Mesothelial cell of epicardium (in vitro differentiated cells): ENCODE measurements at regions not wholly inside any gene's neighbourhood (a gene's known extent, or its start where the extent isn't known, plus 50 kb on each side); places are given as distances from the start of the nearest gene placed in this dataset.

Experiments
- DNase-seq, 2 experiments: peaks; one replicate each; pipeline ENCODE4 v3.0.0; 2021; ENCODE audit warnings: low spot score in 2 of 2; ENCODE audit not compliant: unreplicated experiment in 2 of 2
- H3K27ac Mint-ChIP-seq: 2 replicates; pipeline ENCODE4 v1.8.0; 2021; ENCODE audit warnings: mixed read lengths
- H3K27me3 Mint-ChIP-seq: 2 replicates; pipeline ENCODE4 v1.8.0; 2021; ENCODE audit warnings: low read depth, mixed read lengths
- H3K36me3 Mint-ChIP-seq: 2 replicates; pipeline ENCODE4 v1.8.0; 2021; ENCODE audit warnings: mixed read lengths
- H3K4me1 Mint-ChIP-seq: 2 replicates; pipeline ENCODE4 v1.8.0; 2021; ENCODE audit warnings: mixed read lengths
- H3K4me3 Mint-ChIP-seq: 2 replicates; pipeline ENCODE4 v1.8.0; 2021; ENCODE audit warnings: mild to moderate bottlenecking, moderate library complexity, mixed read lengths
- H3K9me3 Mint-ChIP-seq: 2 replicates; pipeline ENCODE4 v1.8.0; 2021; ENCODE audit warnings: mixed read lengths
- CTCF ChIP-seq: fragments of 200-600 bp; sonication (generic); IDR thresholded peaks from one replicate; pipeline ENCODE4 v1.5.0; 2021; ENCODE audit warnings: antibody characterized with exemption; ENCODE audit not compliant: unreplicated experiment

DNA sequence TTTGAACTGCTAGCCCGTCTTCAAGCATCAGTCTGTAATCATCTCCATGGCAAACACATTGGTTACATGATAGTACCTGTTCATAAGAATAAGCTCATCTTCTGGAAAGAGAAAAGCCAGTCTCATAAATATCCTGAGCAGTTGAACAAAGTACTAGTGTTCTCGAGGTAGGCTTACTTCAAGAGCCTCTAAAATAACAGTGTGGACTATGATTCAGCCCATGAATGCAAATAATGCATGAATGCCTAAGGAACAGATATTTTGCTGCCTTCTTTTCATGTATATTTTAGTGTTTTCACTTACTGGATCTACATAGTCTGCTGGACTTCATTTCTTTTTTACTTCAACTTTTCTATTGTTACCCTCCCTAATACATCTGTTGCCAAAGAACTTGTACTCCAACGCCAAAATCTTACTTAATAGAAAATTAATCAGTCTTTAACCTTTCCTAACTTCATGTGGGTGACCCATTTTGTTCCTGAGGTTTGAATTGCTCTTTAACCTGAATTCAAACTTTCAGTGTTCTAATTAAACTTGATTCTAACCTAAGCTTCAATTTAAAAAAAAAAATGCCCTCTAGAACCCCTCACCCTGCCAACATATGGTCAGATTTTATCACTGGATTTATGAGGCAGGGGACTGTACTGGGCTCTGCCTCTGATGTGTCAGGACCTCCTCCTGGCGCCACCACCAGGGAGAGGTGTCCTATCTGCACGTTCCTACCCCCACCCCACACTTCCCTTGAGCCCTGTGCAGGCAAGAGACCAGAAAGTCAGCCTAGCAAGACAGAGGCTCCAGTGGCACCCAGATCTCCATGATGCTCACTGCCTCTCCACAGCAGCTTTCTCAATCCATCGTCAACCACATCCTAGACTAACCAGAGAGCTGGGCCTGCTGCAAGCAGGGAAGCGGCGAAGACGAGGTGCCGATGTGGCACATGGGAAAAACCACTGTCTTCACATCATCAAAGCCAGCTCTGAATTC lies 264.7 kb upstream of the ID2 start:
- Mint-ChIP-seq H3K27ac (no peak overlapping the region), H3K4me3 (no peak overlapping the region), H3K36me3 (no peaks in the 10 kb centered on the region), H3K9me3 (no peaks in the 10 kb centered on the region), H3K27me3 (no peaks in the 10 kb centered on the region), H3K4me1 (peaks cover 26% of the 10 kb centered on the region)
- TF ChIP-seq CTCF, result no peak
- DNase-seq, result no peak

- TF ChIP-seq CTCF, result no peak
- peaks cover 3% of the 10 kb centered on the region for H3K9me3 Mint-ChIP-seq
- no peak overlapping the region for H3K4me3 Mint-ChIP-seq
- H3K27ac Mint-ChIP-seq, result peak overlapping the region; percentile 22
- H3K27me3 Mint-ChIP-seq, result no peaks in the 10 kb centered on the region
- H3K4me1 Mint-ChIP-seq, result peaks cover 16% of the 10 kb centered on the region
- H3K36me3 Mint-ChIP-seq, result no peaks in the 10 kb centered on the region
- DNase-seq, result no peak
Observed at GRCh38 chr2:8418721-8419120, 263.1 kb upstream of the ID2 start.

- Mint-ChIP-seq H3K4me1 (peaks cover 16% of the 10 kb centered on the region), H3K9me3 (peaks cover 9% of the 10 kb centered on the region), H3K4me3 (no peak overlapping the region), H3K27ac (no peak overlapping the region), H3K27me3 (no peaks in the 10 kb centered on the region), H3K36me3 (no peaks in the 10 kb centered on the region)
- no peak for TF ChIP-seq CTCF
- peak in 1 of 2 experiments; percentile 35 for DNase-seq
Observed at GRCh38 chr2:8421658-8422449, 260.0 kb upstream of the ID2 start.

DNA sequence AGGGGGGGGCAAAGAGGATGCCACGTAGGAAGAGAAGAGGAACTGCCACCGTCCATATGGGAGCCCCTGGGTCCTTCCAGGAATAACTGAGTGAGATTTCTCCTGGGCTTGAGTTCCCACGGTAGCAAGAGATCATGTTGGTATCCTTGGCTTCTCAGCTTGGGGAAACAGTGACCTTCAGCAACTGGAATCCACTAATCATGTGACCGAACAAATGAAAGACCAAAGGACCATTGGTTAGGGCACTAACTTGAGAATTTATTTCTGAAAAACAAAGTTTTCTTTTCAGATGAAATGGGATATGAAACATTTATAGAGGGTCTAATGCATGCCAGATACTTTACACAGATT lies 259.4 kb upstream of the ID2 start:
- no peak for TF ChIP-seq CTCF
- DNase-seq, result no peak
- Mint-ChIP-seq H3K4me3 (no peak overlapping the region), H3K27ac (no peak overlapping the region), H3K9me3 (peaks cover 9% of the 10 kb centered on the region), H3K4me1 (peaks cover 14% of the 10 kb centered on the region), H3K36me3 (no peaks in the 10 kb centered on the region), H3K27me3 (no peaks in the 10 kb centered on the region)

GRCh38 chr2:8424997-8425900 lies 256.6 kb upstream of the ID2 start:
- Mint-ChIP-seq H3K36me3 (no peaks in the 10 kb centered on the region), H3K27me3 (no peaks in the 10 kb centered on the region), H3K9me3 (peaks cover 16% of the 10 kb centered on the region), H3K4me1 (no peaks in the 10 kb centered on the region), H3K27ac (no peak overlapping the region), H3K4me3 (no peak overlapping the region)
- peak in 1 of 2 experiments; percentile 22 for DNase-seq
- no peak for TF ChIP-seq CTCF
